Activated CD8-positive, alpha-beta T cell treated with anti-CD3 and anti-CD28 coated beads for 36 hours (primary cell): ENCODE measurements at regions not wholly inside any gene's neighbourhood (a gene's known extent, or its start where the extent isn't known, plus 50 kb on each side); places are given as distances from the start of the nearest gene placed in this dataset.

ENCODE experiments used
- ATAC-seq: fragments of 200-7000 bp; cut with Tn5 transposase; one replicate; pipeline ENCODE4 v1.10.0; 2021; ENCODE audit warnings: mild to moderate bottlenecking, moderate library complexity
- CTCF ChIA-PET: fragments of 350-600 bp; sonication (Branson Sonifier 250); formaldehyde crosslinking; loops from one replicate; lab custom pipeline; 2021; ENCODE audit warnings: antibody characterized with exemption; lab: Charles Lee
- POLR2A ChIA-PET: fragments of 350-600 bp; sonication (Branson Sonifier 250); formaldehyde crosslinking; loops from one replicate; lab custom pipeline; 2021; ENCODE audit warnings: antibody characterized with exemption; lab: Charles Lee
- DNase-seq: peaks from one replicate; pipeline ENCODE4 v3.0.0-alpha.2; 2020
- H3K27ac Mint-ChIP-seq: one replicate; pipeline ENCODE4 v1.8.0; 2021; ENCODE audit warnings: mild to moderate bottlenecking, mixed read lengths
- H3K27me3 Mint-ChIP-seq: one replicate; pipeline ENCODE4 v1.8.0; 2021; ENCODE audit warnings: mixed read lengths
- H3K36me3 Mint-ChIP-seq: one replicate; pipeline ENCODE4 v1.8.0; 2021; ENCODE audit warnings: low read depth, mixed read lengths
- H3K4me1 Mint-ChIP-seq: one replicate; pipeline ENCODE4 v1.8.0; 2021; ENCODE audit warnings: low read depth, mixed read lengths
- H3K4me3 Mint-ChIP-seq: one replicate; pipeline ENCODE4 v1.8.0; 2021; ENCODE audit warnings: mild to moderate bottlenecking, moderate library complexity, mixed read lengths
- H3K9me3 Mint-ChIP-seq: one replicate; pipeline ENCODE4 v1.8.0; 2021; ENCODE audit warnings: mixed read lengths
- CTCF ChIP-seq: fragments of 200-600 bp; IDR thresholded peaks from one replicate; pipeline ENCODE4 v1.8.0; 2022; ENCODE audit warnings: antibody characterized with exemption, mild to moderate bottlenecking
- intact Hi-C: fragments of 100-400 bp; cut with micrococcal nuclease; formaldehyde crosslinking; loops from one replicate; pipeline ENCODE4 v1.10.0; 2022

DNA sequence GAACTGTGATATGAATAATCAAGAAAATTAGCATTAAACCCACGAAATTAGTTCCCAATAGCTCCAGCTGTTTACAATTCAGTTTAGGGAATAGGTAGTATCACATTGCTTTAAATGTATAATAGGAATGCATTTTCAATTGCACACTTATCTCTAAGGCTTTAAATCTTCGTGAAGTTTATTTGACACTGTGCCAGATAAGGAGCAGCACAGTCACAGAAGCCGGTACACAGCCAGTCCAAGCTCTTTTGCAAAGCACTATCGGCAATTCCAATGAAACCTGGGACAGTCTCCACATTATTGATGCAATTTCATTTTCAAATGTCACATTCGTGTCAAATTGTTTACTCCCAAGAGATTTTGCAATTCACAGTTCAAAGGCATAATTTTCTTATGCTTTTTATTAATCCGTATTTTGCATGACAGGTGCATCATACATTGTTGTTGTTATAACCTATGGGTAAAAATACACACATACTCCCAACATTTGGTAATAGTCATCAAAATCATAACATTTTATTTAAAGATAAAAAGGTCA is 602.8 kb downstream of the RPS29 start:
- Mint-ChIP-seq H3K27me3 (no peaks in the 10 kb centered on the region), H3K36me3 (no peaks in the 10 kb centered on the region), H3K9me3 (no peaks in the 10 kb centered on the region), H3K27ac (no peak overlapping the region), H3K4me1 (no peaks in the 10 kb centered on the region), H3K4me3 (no peak overlapping the region)
- CTCF ChIA-PET = interaction anchor here (1.2 kb wide), 1 partner anchor 10 kb away, joined by 3 read pairs; no protein-coding TSS in a partner anchor
- TF ChIP-seq CTCF = no peak
- intact Hi-C loops = no loop called here
- no peak for DNase-seq
- POLR2A ChIA-PET = no interaction called here
- ATAC-seq = no peak

DNA sequence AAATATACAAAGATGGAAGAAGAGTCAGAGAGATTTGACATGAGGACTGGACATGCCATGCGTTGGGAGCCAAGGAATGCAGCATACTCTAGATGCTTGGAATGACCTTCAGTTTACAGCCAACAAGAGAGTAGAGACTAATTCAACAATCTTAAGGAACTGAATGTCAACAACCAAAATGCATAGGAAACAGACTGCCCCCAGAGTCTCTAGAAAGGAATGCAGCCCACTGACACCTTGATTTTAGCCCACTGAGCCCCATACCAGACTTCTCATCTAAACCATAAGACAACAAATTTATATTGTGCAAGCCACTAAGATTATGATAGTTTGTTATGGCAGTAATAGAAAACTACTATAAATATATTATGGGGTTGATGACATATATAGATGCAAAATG is 611.2 kb downstream of the RPS29 start:
- Mint-ChIP-seq H3K9me3 (no peaks in the 10 kb centered on the region), H3K27me3 (no peaks in the 10 kb centered on the region), H3K4me1 (no peaks in the 10 kb centered on the region), H3K4me3 (no peak overlapping the region), H3K27ac (no peak overlapping the region), H3K36me3 (no peaks in the 10 kb centered on the region)
- no peak for DNase-seq
- CTCF ChIA-PET = no interaction called here
- ATAC-seq = no peak
- no peak for TF ChIP-seq CTCF
- intact Hi-C loops = no loop called here
- POLR2A ChIA-PET = no interaction called here

DNA sequence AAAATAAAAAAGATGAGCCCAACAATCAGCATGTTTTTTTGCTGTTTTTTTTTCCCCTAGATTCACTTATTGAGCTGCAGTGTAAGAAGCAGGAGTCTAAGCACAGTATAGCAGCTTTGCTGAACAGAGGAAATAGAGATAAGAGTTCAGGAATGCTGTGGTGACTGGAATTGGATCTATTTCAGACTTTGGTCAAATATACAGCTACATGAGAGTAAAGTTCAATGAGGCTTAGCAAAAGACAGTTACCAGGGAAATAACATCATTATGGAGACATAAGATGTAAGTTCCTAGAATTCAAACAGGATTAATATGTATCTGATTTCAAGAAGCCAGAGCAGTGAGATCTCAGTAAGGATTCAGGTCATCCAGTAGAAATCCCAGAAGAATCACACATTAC is 613.0 kb downstream of the RPS29 start:
- intact Hi-C loops = no loop called here
- POLR2A ChIA-PET = no interaction called here
- H3K36me3 Mint-ChIP-seq = no peaks in the 10 kb centered on the region
- H3K9me3 Mint-ChIP-seq = no peaks in the 10 kb centered on the region
- TF ChIP-seq CTCF = no peak
- no peak for DNase-seq
- peaks cover 2% of the 10 kb centered on the region for H3K27me3 Mint-ChIP-seq
- no peak overlapping the region for H3K27ac Mint-ChIP-seq
- CTCF ChIA-PET = interaction anchor here (1.4 kb wide), 1 partner anchor 11 kb away, joined by 3 read pairs; no protein-coding TSS in a partner anchor
- no peak overlapping the region for H3K4me3 Mint-ChIP-seq
- no peak for ATAC-seq
- H3K4me1 Mint-ChIP-seq = no peaks in the 10 kb centered on the region

DNA sequence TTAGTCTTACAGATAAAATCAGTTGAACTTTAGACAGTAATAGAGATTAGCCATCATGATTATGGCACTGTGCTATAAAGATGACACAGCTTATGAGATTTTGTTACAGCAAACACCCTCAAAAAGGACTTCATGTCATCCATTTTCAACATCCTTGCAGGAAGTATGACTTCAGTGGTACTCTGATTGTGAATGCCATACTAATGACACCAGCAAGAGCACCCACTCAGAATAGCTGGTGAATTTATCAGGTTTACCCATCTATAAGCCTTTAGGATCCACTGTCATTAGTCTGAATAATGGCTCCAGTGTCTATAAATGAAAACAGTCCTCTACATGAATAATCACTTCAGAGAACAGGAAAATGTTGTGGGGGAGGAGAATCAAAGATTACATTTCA is 615.2 kb downstream of the RPS29 start:
- no peaks in the 10 kb centered on the region for H3K4me1 Mint-ChIP-seq
- no peaks in the 10 kb centered on the region for H3K36me3 Mint-ChIP-seq
- CTCF ChIA-PET = no interaction called here
- TF ChIP-seq CTCF = no peak
- H3K27ac Mint-ChIP-seq = no peak overlapping the region
- no peak overlapping the region for H3K4me3 Mint-ChIP-seq
- H3K27me3 Mint-ChIP-seq = peaks cover 2% of the 10 kb centered on the region
- intact Hi-C loops = no loop called here
- ATAC-seq = no peak
- DNase-seq = no peak
- H3K9me3 Mint-ChIP-seq = no peaks in the 10 kb centered on the region
- POLR2A ChIA-PET = no interaction called here

- H3K27ac Mint-ChIP-seq = no peak overlapping the region
- DNase-seq (no peak), ATAC-seq (no peak)
- CTCF ChIA-PET = no interaction called here
- H3K9me3 Mint-ChIP-seq = no peaks in the 10 kb centered on the region
- TF ChIP-seq CTCF = no peak
- H3K36me3 Mint-ChIP-seq = no peaks in the 10 kb centered on the region
- H3K4me1 Mint-ChIP-seq = no peaks in the 10 kb centered on the region
- H3K4me3 Mint-ChIP-seq = no peak overlapping the region
- H3K27me3 Mint-ChIP-seq = peaks cover 2% of the 10 kb centered on the region
- intact Hi-C loops = no loop called here
- POLR2A ChIA-PET = no interaction called here
Observed at GRCh38 chr14:48967419-48967818, 618.8 kb downstream of the RPS29 start.
